Mesenchymal stem cell (in vitro differentiated cells and primary cell): ENCODE measurements at regions not wholly inside any gene's neighbourhood (a gene's known extent, or its start where the extent isn't known, plus 50 kb on each side); places are given as distances from the start of the nearest gene placed in this dataset.

Source experiments
- DNase-seq: peaks from one replicate; pipeline ENCODE4 v3.0.0-alpha.2; 2013
- H2AFZ ChIP-seq: one replicate; pipeline ENCODE4 v1.6.1; 2013; ENCODE audit warnings: low read depth, mild to moderate bottlenecking, control low read depth, inconsistent platforms, low read length, moderate library complexity
- H2AK5ac ChIP-seq: 2 replicates; pipeline ENCODE4 v1.6.1; 2013; ENCODE audit warnings: low read length, moderate library complexity, mild to moderate bottlenecking, inconsistent platforms; ENCODE audit not compliant: severe bottlenecking
- H2BK120ac ChIP-seq: one replicate; pipeline ENCODE4 v1.6.1; 2013; ENCODE audit warnings: low read depth, mild to moderate bottlenecking, inconsistent platforms, low read length, moderate library complexity
- H2BK12ac ChIP-seq, 2 experiments: one replicate each; pipeline ENCODE4 v1.6.1; 2013; ENCODE audit warnings: inconsistent platforms in 2 of 2, low read length in 2 of 2, mild to moderate bottlenecking in 2 of 2, moderate library complexity in 2 of 2, control low read depth in 1 of 2
- H2BK15ac ChIP-seq: one replicate; pipeline ENCODE4 v1.6.1; 2013; ENCODE audit warnings: mild to moderate bottlenecking, low read depth, inconsistent platforms; ENCODE audit not compliant: poor library complexity, severe bottlenecking
- H2BK5ac ChIP-seq: 2 replicates; pipeline ENCODE4 v1.6.1; 2013; ENCODE audit warnings: low read depth, mild to moderate bottlenecking, low read length, control low read depth, inconsistent platforms; ENCODE audit not compliant: poor library complexity, severe bottlenecking
- H3K14ac ChIP-seq, 2 experiments: one replicate each; pipeline ENCODE4 v1.6.1; 2013; ENCODE audit warnings: inconsistent platforms in 2 of 2, low read length in 2 of 2, control low read depth in 1 of 2, mild to moderate bottlenecking in 1 of 2, moderate library complexity in 1 of 2
- H3K18ac ChIP-seq, 2 experiments: one replicate each; pipeline ENCODE4 v1.6.1; 2013; ENCODE audit warnings: inconsistent platforms in 2 of 2, low read length in 2 of 2, control low read depth in 1 of 2, low read depth in 1 of 2, mild to moderate bottlenecking in 1 of 2
- H3K23ac ChIP-seq, 2 experiments: one replicate each; pipeline ENCODE4 v1.6.1; 2013; ENCODE audit warnings: inconsistent platforms in 2 of 2, low read length in 2 of 2, mild to moderate bottlenecking in 2 of 2, moderate library complexity in 2 of 2, control low read depth in 1 of 2
- H3K27ac ChIP-seq: 2 replicates; pipeline ENCODE4 v1.5.1; 2013; ENCODE audit warnings: mild to moderate bottlenecking, moderate library complexity, low read length, control low read depth, inconsistent platforms; ENCODE audit not compliant: poor library complexity, severe bottlenecking
- H3K27me3 ChIP-seq, 2 experiments: 2 replicates each; pipeline versions ENCODE4 v1.6.1 to v1.7.0; 2013; ENCODE audit warnings: low read length in 2 of 2, mild to moderate bottlenecking in 2 of 2, moderate library complexity in 2 of 2, control low read depth in 1 of 2, inconsistent platforms in 1 of 2; ENCODE audit not compliant: control insufficient read depth in 1 of 2, insufficient read depth in 1 of 2
- H3K36me3 ChIP-seq, 2 experiments: 2 replicates each; pipeline versions ENCODE4 v1.6.1 to v1.7.0; 2013; ENCODE audit warnings: low read length in 2 of 2, control low read depth in 1 of 2, inconsistent platforms in 1 of 2, low read depth in 1 of 2, mild to moderate bottlenecking in 1 of 2; ENCODE audit not compliant: insufficient read depth in 2 of 2, control insufficient read depth in 1 of 2
- H3K4ac ChIP-seq, 2 experiments: one replicate each; pipeline ENCODE4 v1.6.1; 2013; ENCODE audit warnings: inconsistent platforms in 2 of 2, low read length in 2 of 2, mild to moderate bottlenecking in 2 of 2, moderate library complexity in 2 of 2, control low read depth in 1 of 2, low read depth in 1 of 2
- H3K4me1 ChIP-seq: 2 replicates; pipeline ENCODE4 v1.6.1; 2013; ENCODE audit warnings: low read depth, low read length, control low read depth; ENCODE audit not compliant: control insufficient read depth, insufficient read depth
- H3K4me2 ChIP-seq: 2 replicates; pipeline ENCODE4 v1.6.1; 2013; ENCODE audit warnings: low read length, mild to moderate bottlenecking, inconsistent platforms; ENCODE audit not compliant: poor library complexity, severe bottlenecking
- H3K4me3 ChIP-seq, 2 experiments: 2 replicates each; pipeline versions ENCODE4 v1.5.1 to v1.7.0; 2013; ENCODE audit warnings: low read length in 2 of 2, mild to moderate bottlenecking in 2 of 2, control low read depth in 1 of 2, low read depth in 1 of 2; ENCODE audit not compliant: insufficient read depth in 1 of 2
- H3K79me1 ChIP-seq: replicated peaks from 2 replicates; pipeline ENCODE4 v1.6.1; 2013; ENCODE audit warnings: mild to moderate bottlenecking, control low read depth, low read length, inconsistent platforms; ENCODE audit not compliant: poor library complexity, severe bottlenecking
- H3K9ac ChIP-seq: 2 replicates; pipeline ENCODE4 v1.7.0; 2013; ENCODE audit warnings: mild to moderate bottlenecking, low read length, moderate library complexity
- H3K9me3 ChIP-seq: 2 replicates; pipeline ENCODE4 v1.7.0; 2013; ENCODE audit warnings: mild to moderate bottlenecking, low read length; ENCODE audit not compliant: control insufficient read depth
- H4K8ac ChIP-seq: one replicate; pipeline ENCODE4 v1.6.1; 2013; ENCODE audit warnings: inconsistent platforms, mild to moderate bottlenecking, low read length, moderate library complexity
- H4K91ac ChIP-seq: one replicate; pipeline ENCODE4 v1.6.1; 2013; ENCODE audit warnings: mild to moderate bottlenecking, low read length, inconsistent platforms
- WGBS: methylation state at CpG from one replicate; pipeline ENCODE4 v1.1.7; 2013; ENCODE audit warnings: mixed read lengths; 5-methylcytosine and 5-hydroxymethylcytosine counted together

- H4K8ac ChIP-seq, result no peak overlapping the region
- no peak overlapping the region for H2BK120ac ChIP-seq
- 76% methylated on average over 5 of the region's 5 CpGs for WGBS
- H2BK12ac ChIP-seq, result no peak overlapping the region
- H3K79me1 ChIP-seq, result no peaks in the 10 kb centered on the region
- H3K14ac ChIP-seq, result no peak overlapping the region
- no peaks in the 10 kb centered on the region for H3K4me1 ChIP-seq
- DNase-seq, result peak; percentile 5
- H3K4ac ChIP-seq, result no peak overlapping the region
- H3K18ac ChIP-seq, result no peak overlapping the region
- no peak overlapping the region for H4K91ac ChIP-seq
- no peaks in the 10 kb centered on the region for H3K27me3 ChIP-seq
- no peak overlapping the region for H3K4me3 ChIP-seq
- H2AFZ ChIP-seq, result no peak overlapping the region
- H3K27ac ChIP-seq, result no peak overlapping the region
- no peaks in the 10 kb centered on the region for H3K36me3 ChIP-seq
- H2BK15ac ChIP-seq, result no peak overlapping the region
- no peak overlapping the region for H3K4me2 ChIP-seq
- no peak overlapping the region for H2AK5ac ChIP-seq
- H3K9ac ChIP-seq, result no peak overlapping the region
- H2BK5ac ChIP-seq, result no peak overlapping the region
- no peak overlapping the region for H3K23ac ChIP-seq
- peaks cover 2% of the 10 kb centered on the region for H3K9me3 ChIP-seq
Observed at GRCh38 chr16:52825892-52826291, 226.8 kb downstream of the CHD9NB start.

- H3K4me1 ChIP-seq, result no peaks in the 10 kb centered on the region
- no peak overlapping the region for H4K8ac ChIP-seq
- 77% methylated on average over 3 of the region's 3 CpGs for WGBS
- H2BK15ac ChIP-seq, result no peak overlapping the region
- no peak overlapping the region for H3K9ac ChIP-seq
- no peak for DNase-seq
- H4K91ac ChIP-seq, result no peak overlapping the region
- H3K23ac ChIP-seq, result no peak overlapping the region
- H3K14ac ChIP-seq, result no peak overlapping the region
- no peak overlapping the region for H2BK12ac ChIP-seq
- no peaks in the 10 kb centered on the region for H3K36me3 ChIP-seq
- H3K4me2 ChIP-seq, result no peak overlapping the region
- no peak overlapping the region for H2BK120ac ChIP-seq
- no peaks in the 10 kb centered on the region for H3K79me1 ChIP-seq
- H3K27ac ChIP-seq, result no peak overlapping the region
- no peaks in the 10 kb centered on the region for H3K27me3 ChIP-seq
- no peak overlapping the region for H3K4ac ChIP-seq
- no peak overlapping the region for H3K4me3 ChIP-seq
- no peak overlapping the region for H3K18ac ChIP-seq
- H2AK5ac ChIP-seq, result no peak overlapping the region
- peaks cover 2% of the 10 kb centered on the region for H3K9me3 ChIP-seq
- no peak overlapping the region for H2BK5ac ChIP-seq
- H2AFZ ChIP-seq, result no peak overlapping the region
Observed at GRCh38 chr16:52819808-52820207, 232.9 kb downstream of the CHD9NB start.

- Histone ChIP-seq H3K9me3 (peaks cover 2% of the 10 kb centered on the region), H3K14ac (no peak overlapping the region), H2BK5ac (no peak overlapping the region), H2BK120ac (no peak overlapping the region), H3K27ac (no peak overlapping the region), H3K27me3 (no peaks in the 10 kb centered on the region), H3K4ac (no peak overlapping the region), H2BK12ac (no peak overlapping the region), H3K4me1 (no peaks in the 10 kb centered on the region), H3K18ac (no peak overlapping the region), H2AFZ (no peak overlapping the region), H3K9ac (no peak overlapping the region), H3K23ac (no peak overlapping the region), H3K36me3 (no peaks in the 10 kb centered on the region), H2AK5ac (no peak overlapping the region), H2BK15ac (no peak overlapping the region), H3K79me1 (no peaks in the 10 kb centered on the region), H4K91ac (no peak overlapping the region), H3K4me2 (no peak overlapping the region), H3K4me3 (no peak overlapping the region), H4K8ac (no peak overlapping the region)
- DNase-seq, result no peak
- 92% methylated on average over 5 of the region's 7 CpGs for WGBS
Observed at GRCh38 chr16:52819405-52819804, 233.3 kb downstream of the CHD9NB start.

GRCh38 chr16:52817696-52818095, 235.0 kb downstream of the CHD9NB start:
- Histone ChIP-seq H4K91ac (no peak overlapping the region), H3K9ac (no peak overlapping the region), H3K4me3 (no peak overlapping the region), H3K14ac (no peak overlapping the region), H3K9me3 (no peaks in the 10 kb centered on the region), H3K18ac (no peak overlapping the region), H3K23ac (no peak overlapping the region), H3K36me3 (no peaks in the 10 kb centered on the region), H2BK120ac (no peak overlapping the region), H3K27me3 (no peaks in the 10 kb centered on the region), H3K27ac (no peak overlapping the region), H4K8ac (no peak overlapping the region), H2BK15ac (no peak overlapping the region), H2AFZ (no peak overlapping the region), H2AK5ac (no peak overlapping the region), H3K79me1 (no peaks in the 10 kb centered on the region), H2BK5ac (no peak overlapping the region), H3K4me1 (no peaks in the 10 kb centered on the region), H3K4ac (no peak overlapping the region), H3K4me2 (no peak overlapping the region), H2BK12ac (no peak overlapping the region)
- peak; percentile 3 for DNase-seq
- WGBS, result 41% methylated on average over 3 of the region's 6 CpGs
